Small intestine (tissue), 7 donors: ENCODE measurements at regions not wholly inside any gene's neighbourhood (a gene's known extent, or its start where the extent isn't known, plus 50 kb on each side); places are given as distances from the start of the nearest gene placed in this dataset.

Experiments used
- DNase-seq, 2 donors: peaks; one replicate each; pipeline versions ENCODE4 v3.0.0 to v3.0.0-alpha.2; 2013
- FAIRE-seq: peaks from 2 replicates; lab custom pipeline; 2012; peaks lifted over from hg19 to GRCh38; lab: Jason Lieb, UNC
- H3K27ac ChIP-seq, 3 donors: one replicate each; pipeline ENCODE4 v1.5.1; 2013; ENCODE audit warnings: low read length in 2 of 3, mild to moderate bottlenecking in 2 of 3, control low read depth in 1 of 3, inconsistent platforms in 1 of 3, low read depth in 1 of 3, moderate library complexity in 1 of 3
- H3K27me3 ChIP-seq, 3 donors: one replicate each; pipeline ENCODE4 v1.6.1; 2013; ENCODE audit warnings: low read length in 3 of 3, inconsistent platforms in 1 of 3; ENCODE audit not compliant: control insufficient read depth in 3 of 3, insufficient read depth in 3 of 3
- H3K36me3 ChIP-seq, 3 donors: one replicate each; pipeline ENCODE4 v1.6.1; 2013; ENCODE audit warnings: low read length in 3 of 3, inconsistent platforms in 1 of 3, low read depth in 1 of 3, mild to moderate bottlenecking in 1 of 3, moderate library complexity in 1 of 3; ENCODE audit not compliant: control insufficient read depth in 3 of 3, insufficient read depth in 2 of 3
- H3K4me1 ChIP-seq, 3 donors: one replicate each; pipeline ENCODE4 v1.6.1; 2013; ENCODE audit warnings: low read length in 2 of 3, inconsistent platforms in 1 of 3, low read depth in 1 of 3, mild to moderate bottlenecking in 1 of 3, moderate library complexity in 1 of 3; ENCODE audit not compliant: control insufficient read depth in 3 of 3, insufficient read depth in 2 of 3
- H3K4me3 ChIP-seq, 3 donors: one replicate each; pipeline ENCODE4 v1.5.1; 2013; ENCODE audit warnings: low read length in 3 of 3, control low read depth in 1 of 3, inconsistent platforms in 1 of 3, low read depth in 1 of 3, mild to moderate bottlenecking in 1 of 3, moderate library complexity in 1 of 3
- H3K9me3 ChIP-seq, 2 donors: one replicate each; pipeline ENCODE4 v1.6.1; 2013; ENCODE audit warnings: low read depth in 1 of 2, low read length in 1 of 2; ENCODE audit not compliant: control insufficient read depth in 2 of 2, insufficient read depth in 1 of 2
- WGBS, 3 donors: extraction: QIAGEN DNeasy Blood & Tissue Kit; methylation state at CpG; one replicate each; pipeline ENCODE4 v1.1.7; 2013; 5-methylcytosine and 5-hydroxymethylcytosine counted together
- donor health status: healthy with polysubstance abuse.
- donor health status: control.
- donor health status: control.
- donor health status: Bipolar disorder and iron deficiency.
- donor health status: healthy.

DNA sequence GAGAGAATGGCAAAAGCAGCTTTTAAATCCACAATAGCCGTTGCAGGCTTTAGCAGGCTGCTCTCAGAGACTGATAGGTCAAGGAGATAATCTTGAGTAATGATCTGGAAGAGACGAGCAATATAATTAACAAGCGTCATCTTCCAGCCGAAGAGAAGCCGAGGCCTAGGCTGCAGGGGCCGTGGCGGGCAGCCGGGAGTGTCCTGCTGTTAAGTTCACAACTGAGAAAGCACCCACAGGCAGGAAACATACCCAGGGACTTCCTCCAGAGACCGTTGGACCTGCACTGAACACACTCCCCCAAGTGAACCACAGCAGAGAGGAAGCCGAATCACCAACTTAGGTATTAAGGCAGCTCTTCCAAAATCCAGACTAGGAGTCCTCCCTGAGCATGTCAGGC, 182.3 kb downstream of the IRX2 start:
- Histone ChIP-seq H3K27ac (no peak overlapping the region), H3K4me3 (no peak overlapping the region), H3K9me3 (no peaks in the 10 kb centered on the region), H3K4me1 (no peaks in the 10 kb centered on the region), H3K27me3 (no peaks in the 10 kb centered on the region), H3K36me3 (no peaks in the 10 kb centered on the region)
- 64 to 73% (median 70%) methylated on average over 10 of the region's 10 CpGs for WGBS, 3 donors
- FAIRE-seq (no peak), DNase-seq (no peak)

DNA sequence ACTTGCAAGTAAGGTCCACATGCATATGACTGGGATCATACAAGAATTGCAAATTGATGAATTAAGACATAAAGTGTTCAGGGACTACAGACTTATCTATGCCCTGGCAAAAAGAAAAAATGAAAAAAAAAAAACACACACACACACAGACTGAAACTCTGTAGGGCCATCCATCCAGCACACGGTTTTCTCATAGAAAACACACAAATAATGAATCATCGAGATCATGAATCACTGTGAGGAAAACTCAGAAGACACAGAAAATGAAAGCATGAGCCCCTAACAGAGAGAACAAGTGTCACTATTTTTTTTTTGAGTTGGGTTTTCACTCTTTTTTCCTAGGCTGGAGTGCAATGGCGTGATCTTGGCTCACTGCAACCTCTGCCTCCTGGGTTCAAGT, 185.2 kb downstream of the IRX2 start:
- Histone ChIP-seq H3K27me3 (no peaks in the 10 kb centered on the region), H3K4me3 (no peak overlapping the region), H3K9me3 (peaks cover 0 to 7% of the 10 kb centered on the region in 2 donors), H3K27ac (no peak overlapping the region), H3K4me1 (no peaks in the 10 kb centered on the region), H3K36me3 (no peaks in the 10 kb centered on the region)
- DNase-seq (no peak), FAIRE-seq (no peak)
- 49 to 66% (median 54%) methylated on average over 3 of the region's 3 CpGs for WGBS, 3 donors

DNA sequence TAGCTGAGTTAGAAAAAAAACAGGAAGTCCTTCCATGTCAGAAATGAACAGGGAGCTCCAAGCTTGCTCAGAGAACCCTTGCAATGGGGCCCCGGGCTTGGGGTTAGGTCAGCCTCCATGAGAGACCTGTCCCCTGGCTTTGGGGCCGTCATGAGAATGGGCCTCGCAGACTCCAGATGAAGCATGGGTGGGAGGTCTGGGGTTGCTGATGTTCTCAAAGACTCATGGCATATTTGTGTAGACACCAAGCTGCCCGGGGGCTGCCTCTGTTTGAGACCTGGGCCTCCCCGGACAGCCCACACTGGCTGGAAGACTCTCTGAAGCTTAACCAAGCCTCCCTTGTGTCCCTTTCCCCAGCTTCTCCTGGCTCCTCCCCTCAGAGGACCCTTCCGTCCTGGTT, 186.3 kb downstream of the IRX2 start:
- H3K4me3 ChIP-seq: no peak overlapping the region
- peaks cover 0 to 7% of the 10 kb centered on the region in 2 donors for H3K9me3 ChIP-seq
- H3K36me3 ChIP-seq: no peaks in the 10 kb centered on the region
- no peak overlapping the region for H3K27ac ChIP-seq
- no peak for DNase-seq
- H3K4me1 ChIP-seq: no peaks in the 10 kb centered on the region
- WGBS, 3 donors: 80 to 88% (median 84%) methylated on average over 6 of the region's 6 CpGs
- H3K27me3 ChIP-seq: no peaks in the 10 kb centered on the region
- FAIRE-seq: no peak

DNA sequence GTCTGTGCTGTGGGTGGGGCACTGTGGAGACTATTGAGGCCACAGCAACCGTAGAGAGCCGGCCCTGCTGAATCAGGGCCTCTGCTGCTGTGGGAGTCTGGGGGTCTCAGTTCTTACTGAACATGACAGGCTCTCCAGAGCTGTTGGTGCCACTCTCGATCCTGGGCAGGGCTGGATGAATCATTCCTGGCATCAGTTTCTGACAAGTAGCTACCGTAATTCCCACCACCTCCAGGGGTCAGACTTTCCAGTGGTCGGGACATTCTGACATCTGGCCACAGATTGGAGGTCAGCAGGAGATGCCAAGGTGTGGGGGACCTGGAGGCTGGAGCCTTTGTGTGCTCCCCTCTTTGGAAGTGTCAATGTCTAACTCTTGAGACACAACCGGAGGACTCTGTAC, 188.4 kb downstream of the IRX2 start:
- Histone ChIP-seq H3K27ac (no peak overlapping the region), H3K36me3 (no peaks in the 10 kb centered on the region), H3K9me3 (peaks cover 0 to 7% of the 10 kb centered on the region in 2 donors), H3K4me1 (no peaks in the 10 kb centered on the region), H3K4me3 (no peak overlapping the region), H3K27me3 (no peaks in the 10 kb centered on the region)
- no peak for DNase-seq
- FAIRE-seq: no peak
- 81 to 84% (median 81%) methylated on average over 6 of the region's 6 CpGs for WGBS, 3 donors

DNA sequence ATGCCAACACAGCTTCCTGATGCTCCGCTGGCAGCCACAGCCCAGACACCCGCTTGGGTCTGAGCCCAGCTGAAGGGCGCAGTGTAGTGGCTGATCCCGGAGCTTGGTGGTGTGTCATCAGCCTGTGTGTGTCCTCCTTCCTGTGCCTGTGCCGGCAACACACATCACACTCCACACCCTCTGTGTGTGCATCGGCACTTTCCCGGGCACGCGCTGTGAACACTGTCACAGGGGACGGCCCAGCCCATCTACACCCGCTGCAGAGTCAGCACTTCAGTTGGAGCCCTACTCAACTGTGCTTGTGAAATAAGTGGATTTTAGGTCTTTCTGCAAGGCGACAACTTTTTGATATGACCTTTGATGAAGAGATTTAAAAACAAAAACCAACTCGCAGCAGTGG, 189.4 kb downstream of the IRX2 start:
- Histone ChIP-seq H3K27me3 (no peaks in the 10 kb centered on the region), H3K4me3 (no peak overlapping the region), H3K27ac (no peak overlapping the region), H3K9me3 (peaks cover 0 to 7% of the 10 kb centered on the region in 2 donors), H3K36me3 (no peaks in the 10 kb centered on the region), H3K4me1 (no peaks in the 10 kb centered on the region)
- WGBS, 3 donors: 90 to 93% (median 91%) methylated on average over 13 of the region's 13 CpGs
- FAIRE-seq (no peak), DNase-seq (no peak)

DNA sequence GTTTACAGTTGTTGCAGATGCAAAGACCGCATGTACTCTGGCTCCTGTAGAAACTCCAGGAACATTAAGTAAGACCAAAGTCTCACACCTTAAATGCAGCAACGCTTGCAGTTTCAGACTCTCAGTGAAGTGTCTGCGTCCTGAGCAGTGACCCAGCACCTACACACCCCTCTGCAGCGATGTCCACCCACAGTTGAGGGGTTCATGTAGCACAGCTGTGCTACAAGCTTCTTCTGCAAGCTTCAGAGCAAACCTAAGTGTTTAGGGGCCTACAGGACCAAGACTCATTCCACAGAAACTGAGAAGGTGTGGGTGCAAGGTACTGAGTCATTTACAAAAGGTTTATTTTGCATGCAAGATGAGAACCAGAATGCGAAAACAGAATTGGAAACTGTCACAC, 191.0 kb downstream of the IRX2 start:
- Histone ChIP-seq H3K4me1 (no peaks in the 10 kb centered on the region), H3K27me3 (no peaks in the 10 kb centered on the region), H3K36me3 (no peaks in the 10 kb centered on the region), H3K27ac (no peak overlapping the region), H3K4me3 (no peak overlapping the region), H3K9me3 (peaks cover 0 to 11% of the 10 kb centered on the region in 2 donors)
- FAIRE-seq (no peak), DNase-seq (no peak)
- 79 to 85% (median 81%) methylated on average over 5 of the region's 5 CpGs for WGBS, 3 donors

DNA sequence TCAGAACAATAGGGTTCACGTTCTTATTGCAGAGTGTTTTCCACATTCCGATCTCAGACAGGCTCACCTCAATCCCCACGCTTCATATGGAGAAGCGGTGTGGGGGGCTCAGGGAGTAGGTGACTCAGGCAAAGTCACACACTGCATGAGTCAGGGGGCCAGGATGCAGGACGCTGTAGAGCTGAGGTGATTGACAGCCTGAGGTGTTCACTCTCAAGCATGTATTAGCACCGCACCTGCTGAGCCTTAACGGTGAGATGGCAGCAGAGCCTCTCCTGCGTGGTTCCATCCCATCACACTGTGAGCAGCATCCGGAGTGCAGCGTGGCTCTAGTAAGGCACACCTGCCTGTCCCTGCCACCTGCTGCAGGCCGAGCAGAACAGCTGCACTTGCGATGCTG, 194.0 kb downstream of the IRX2 start:
- Histone ChIP-seq H3K9me3 (peaks cover 0 to 14% of the 10 kb centered on the region in 2 donors), H3K27ac (no peak overlapping the region), H3K27me3 (no peaks in the 10 kb centered on the region), H3K36me3 (no peaks in the 10 kb centered on the region), H3K4me1 (no peaks in the 10 kb centered on the region), H3K4me3 (no peak overlapping the region)
- WGBS, 3 donors: 85 to 90% (median 90%) methylated on average over 12 of the region's 12 CpGs
- FAIRE-seq (no peak), DNase-seq (no peak)

DNA sequence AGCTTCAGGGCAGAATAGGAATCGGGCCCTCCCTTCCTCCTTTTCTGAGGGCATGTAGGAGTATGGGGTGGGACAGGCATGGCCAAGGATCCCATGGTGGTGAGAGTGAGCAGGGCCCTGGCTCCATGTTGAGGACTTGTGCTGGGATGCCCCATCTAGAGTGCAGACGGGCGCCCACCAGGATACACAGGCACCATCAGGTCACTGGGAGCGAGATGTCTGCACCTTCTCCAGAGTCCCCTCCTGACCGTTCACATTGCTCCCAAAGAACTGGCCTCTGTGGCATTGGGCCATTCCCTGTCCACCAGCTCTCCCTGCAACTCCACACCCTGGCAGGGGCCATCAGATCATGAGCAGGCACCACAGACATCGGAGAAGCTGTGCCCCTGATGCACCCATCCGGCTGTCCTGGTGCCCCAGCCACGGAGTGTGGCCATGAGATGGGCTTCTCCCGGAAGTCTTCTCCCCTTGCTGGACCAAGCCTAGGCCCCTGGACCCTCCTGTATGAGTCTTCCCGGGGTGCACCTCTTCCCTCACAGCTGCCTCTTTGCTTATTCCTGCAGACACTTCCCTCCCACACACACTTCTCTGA, 195.0 kb downstream of the IRX2 start:
- Histone ChIP-seq H3K36me3 (no peaks in the 10 kb centered on the region), H3K27ac (no peak overlapping the region), H3K4me1 (no peaks in the 10 kb centered on the region), H3K4me3 (no peak overlapping the region), H3K9me3 (peaks cover 0 to 11% of the 10 kb centered on the region in 2 donors), H3K27me3 (no peaks in the 10 kb centered on the region)
- FAIRE-seq (no peak), DNase-seq (no peak)
- WGBS, 3 donors: 83 to 93% (median 85%) methylated on average over 10 of the region's 10 CpGs

DNA sequence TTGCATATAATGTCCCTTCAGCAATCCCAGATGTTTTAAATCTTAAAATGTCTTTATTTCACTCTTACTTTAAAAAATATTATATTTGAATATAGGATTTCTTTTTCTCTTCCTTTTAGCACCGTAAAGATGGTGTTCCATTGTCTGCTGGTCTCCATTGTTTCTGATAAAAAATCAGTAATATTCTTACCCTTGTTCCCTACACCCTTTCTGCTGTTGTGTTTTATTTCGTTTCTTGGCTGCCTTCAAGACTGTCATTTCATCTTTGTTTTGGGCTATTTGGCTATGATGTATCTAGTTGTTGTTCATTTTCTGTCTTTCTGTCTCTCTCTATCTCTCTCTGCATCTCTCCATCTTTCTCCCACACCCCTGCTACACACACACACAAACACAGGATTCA, 197.9 kb downstream of the IRX2 start:
- no peak for DNase-seq
- no peak overlapping the region for H3K27ac ChIP-seq
- WGBS, 3 donors: 66 to 77% (median 75%) methylated on average over 2 of the region's 2 CpGs
- H3K4me3 ChIP-seq: no peak overlapping the region
- peaks cover 0 to 11% of the 10 kb centered on the region in 2 donors for H3K9me3 ChIP-seq
- H3K27me3 ChIP-seq: peaks cover 0 to 3% (median 0%) of the 10 kb centered on the region in 3 donors
- no peaks in the 10 kb centered on the region for H3K36me3 ChIP-seq
- H3K4me1 ChIP-seq: no peaks in the 10 kb centered on the region
- no peak for FAIRE-seq
